Endothelial cell of umbilical vein (primary cell): ENCODE measurements at regions not wholly inside any gene's neighbourhood (a gene's known extent, or its start where the extent isn't known, plus 50 kb on each side); places are given as distances from the start of the nearest gene placed in this dataset.

Source experiments
- BruUV-seq: library from RNA; stranded (reverse); fragments of 400-500 nt; replicated peaks from 2 replicates; lab custom pipeline; 2021; lab: Mats Ljungman, UMichigan
- CTCF ChIA-PET: fragments of 300-600, 350-600 bp; sonication (Branson Sonifier 250); formaldehyde crosslinking; loops from one replicate; lab custom pipeline; 2021; ENCODE audit warnings: antibody characterized with exemption, inconsistent platforms; lab: Charles Lee
- POLR2A ChIA-PET: fragments of 300-600, 350-600 bp; sonication (Branson Sonifier 250); formaldehyde crosslinking; loops from one replicate; lab custom pipeline; 2021; ENCODE audit warnings: antibody characterized with exemption, inconsistent platforms; lab: Charles Lee
- DNase-seq: peaks from one replicate; pipeline ENCODE4 v3.0.0-alpha.2; 2011; ENCODE audit warnings: low read depth, low spot score
- FAIRE-seq: peaks from 2 replicates; lab custom pipeline; 2011; peaks lifted over from hg19 to GRCh38; lab: Jason Lieb, UNC
- H2AFZ ChIP-seq: 2 replicates; pipeline ENCODE4 v1.6.0; 2012; ENCODE audit warnings: low read depth, low read length, control low read depth, inconsistent platforms
- H3K27ac ChIP-seq: 2 replicates; pipeline ENCODE4 v1.5.1; 2011; ENCODE audit warnings: low read depth, mild to moderate bottlenecking, control low read depth, low read length, moderate library complexity; ENCODE audit not compliant: insufficient read depth
- H3K27me3 ChIP-seq, 2 experiments: 2 replicates each; pipeline versions ENCODE4 v1.6.0 to v1.6.1; 2011; ENCODE audit warnings: low read length in 2 of 2, mixed read lengths in 1 of 2; ENCODE audit not compliant: control insufficient read depth in 2 of 2, insufficient read depth in 2 of 2
- H3K36me3 ChIP-seq, 2 experiments: 2 replicates in 1 of 2; 3 replicates in 1 of 2; pipeline ENCODE4 v1.5.1; 2011; ENCODE audit warnings: low read length in 2 of 2, mild to moderate bottlenecking in 1 of 2, moderate library complexity in 1 of 2; ENCODE audit not compliant: control insufficient read depth in 2 of 2, insufficient read depth in 2 of 2; ENCODE audit errors: extremely low read depth in 1 of 2
- H3K4me1 ChIP-seq: 3 replicates; pipeline ENCODE4 v1.5.1; 2011; ENCODE audit warnings: mild to moderate bottlenecking, low read length; ENCODE audit not compliant: control insufficient read depth, insufficient read depth; ENCODE audit errors: extremely low read depth
- H3K4me2 ChIP-seq: 2 replicates; pipeline ENCODE4 v1.6.1; 2011; ENCODE audit warnings: low read length, control low read depth, mixed read lengths; ENCODE audit not compliant: insufficient read depth
- H3K4me3 ChIP-seq, 3 experiments: fragments of 200-600 bp in 1 of 3; sonication (generic), shearing (Covaris generic) in 1 of 3; replicated peaks in 1 of 3; 2 replicates each; pipeline ENCODE4 v1.5.1; 2011 to 2016; ENCODE audit warnings: control low read depth in 3 of 3, low read length in 3 of 3, mild to moderate bottlenecking in 2 of 3, inconsistent platforms in 1 of 3, low read depth in 1 of 3, moderate library complexity in 1 of 3; ENCODE audit not compliant: insufficient read depth in 1 of 3
- H3K79me2 ChIP-seq: 2 replicates; pipeline ENCODE4 v1.6.0; 2012; ENCODE audit warnings: low read length, inconsistent platforms; ENCODE audit not compliant: control insufficient read depth, insufficient read depth
- H3K9ac ChIP-seq: replicated peaks from 2 replicates; pipeline ENCODE3; 2011; ENCODE audit warnings: low read length, control low read depth; ENCODE audit not compliant: insufficient read depth; ENCODE audit errors: extremely low read depth
- H3K9me1 ChIP-seq: replicated peaks from 3 replicates; pipeline ENCODE4 v1.6.0; 2011; ENCODE audit warnings: mild to moderate bottlenecking, low read length; ENCODE audit not compliant: control insufficient read depth, insufficient read depth; ENCODE audit errors: extremely low read depth
- H3K9me3 ChIP-seq: replicated peaks from 2 replicates; pipeline ENCODE4 v1.5.1; 2012; ENCODE audit warnings: low read length, inconsistent platforms; ENCODE audit not compliant: control insufficient read depth, insufficient read depth
- H4K20me1 ChIP-seq: replicated peaks from 2 replicates; pipeline ENCODE3; 2011; ENCODE audit warnings: mild to moderate bottlenecking, low read length; ENCODE audit not compliant: control insufficient read depth, insufficient read depth; ENCODE audit errors: extremely low read depth
- EZH2 ChIP-seq: IDR thresholded peaks from 2 replicates; pipeline ENCODE4 v1.6.1; 2012; ENCODE audit warnings: borderline replicate concordance, low read depth, mild to moderate bottlenecking, moderate library complexity, low read length, inconsistent platforms; ENCODE audit not compliant: severe bottlenecking
- FOS ChIP-seq: IDR thresholded peaks from 2 replicates; pipeline ENCODE4 v1.6.1; 2011; ENCODE audit warnings: mild to moderate bottlenecking, low read length, moderate library complexity, borderline replicate concordance; ENCODE audit not compliant: insufficient read depth
- GATA2 ChIP-seq: IDR thresholded peaks from 2 replicates; pipeline ENCODE4 v1.7.0; 2011; ENCODE audit warnings: low read depth, mild to moderate bottlenecking, moderate library complexity, mixed read lengths, low read length; ENCODE audit not compliant: insufficient read length, insufficient read depth
- JUN ChIP-seq: IDR thresholded peaks from 2 replicates; pipeline ENCODE4 v1.6.1; 2011; ENCODE audit warnings: borderline replicate concordance, low read depth; ENCODE audit not compliant: insufficient read length, insufficient read depth
- MYC ChIP-seq: IDR thresholded peaks from one replicate; pipeline ENCODE4 v1.6.1; 2011; ENCODE audit warnings: mild to moderate bottlenecking, low read depth, low read length
- POLR2A ChIP-seq: IDR thresholded peaks from 2 replicates; pipeline ENCODE4 v1.6.1; 2012; ENCODE audit warnings: low read depth, mild to moderate bottlenecking, control low read depth, low read length
- POLR2AphosphoS5 ChIP-seq: IDR thresholded peaks from 2 replicates; pipeline ENCODE4 v1.6.1; 2012; ENCODE audit warnings: low read depth, mild to moderate bottlenecking, control low read depth, low read length, moderate library complexity; ENCODE audit not compliant: insufficient read depth
- dilution Hi-C: fragments of 300-500 bp; cut with MboI; formaldehyde crosslinking; loops from one replicate; pipeline ENCODE4 v1.15.0; 2019; ENCODE audit warnings: low sequenced_read_pairs; ENCODE audit not compliant: extremely low pct_ligation_motif_present
- intact Hi-C: fragments of 100-400 bp; cut with micrococcal nuclease; formaldehyde crosslinking; loops from one replicate; pipeline ENCODE4 v1.10.0; 2022
- TF ChIP-seq, protein P1 (sequence below): IDR thresholded peaks from 2 replicates; pipeline ENCODE4 v1.6.1; 2011; ENCODE audit not compliant: insufficient read depth, insufficient read length
- TF ChIP-seq, protein P2 (sequence below), 2 donors: IDR thresholded peaks; 1 replicate in 1 of 2; 2 replicates in 1 of 2; pipeline ENCODE4 v1.5.1; 2011; ENCODE audit warnings: low read length in 2 of 2, mild to moderate bottlenecking in 2 of 2, moderate library complexity in 2 of 2, control low read depth in 1 of 2, inconsistent platforms in 1 of 2, low read depth in 1 of 2; ENCODE audit not compliant: insufficient read depth in 1 of 2; ENCODE audit errors: extremely low read depth in 1 of 2

DNA sequence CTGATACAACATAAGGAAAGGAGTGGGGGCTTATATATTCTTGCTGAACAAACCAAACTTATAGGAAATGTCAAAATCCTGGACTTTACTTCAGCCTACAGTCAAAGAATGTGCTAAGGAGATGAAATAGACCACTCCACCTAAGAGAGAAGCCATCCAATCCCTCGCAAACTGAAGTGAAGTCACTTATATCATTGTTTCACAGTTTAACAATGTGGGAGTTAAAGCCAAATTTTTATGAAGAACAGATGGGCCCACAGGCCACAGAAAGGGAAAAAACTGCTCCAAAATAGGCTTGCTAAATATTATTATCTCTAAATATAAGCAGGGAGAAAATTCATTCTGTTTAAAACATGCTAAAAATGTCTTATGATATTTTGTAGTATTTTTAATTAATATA lies 233.3 kb downstream of the GAS1 start:
- TF ChIP-seq GATA2 (no peak), EZH2 (no peak), POLR2AphosphoS5 (no peak), JUN (no peak), MYC (no peak), POLR2A (no peak), FOS (no peak)
- TF ChIP-seq, protein P1, sequence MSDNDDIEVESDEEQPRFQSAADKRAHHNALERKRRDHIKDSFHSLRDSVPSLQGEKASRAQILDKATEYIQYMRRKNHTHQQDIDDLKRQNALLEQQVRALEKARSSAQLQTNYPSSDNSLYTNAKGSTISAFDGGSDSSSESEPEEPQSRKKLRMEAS: no peak
- TF ChIP-seq, protein P2, sequence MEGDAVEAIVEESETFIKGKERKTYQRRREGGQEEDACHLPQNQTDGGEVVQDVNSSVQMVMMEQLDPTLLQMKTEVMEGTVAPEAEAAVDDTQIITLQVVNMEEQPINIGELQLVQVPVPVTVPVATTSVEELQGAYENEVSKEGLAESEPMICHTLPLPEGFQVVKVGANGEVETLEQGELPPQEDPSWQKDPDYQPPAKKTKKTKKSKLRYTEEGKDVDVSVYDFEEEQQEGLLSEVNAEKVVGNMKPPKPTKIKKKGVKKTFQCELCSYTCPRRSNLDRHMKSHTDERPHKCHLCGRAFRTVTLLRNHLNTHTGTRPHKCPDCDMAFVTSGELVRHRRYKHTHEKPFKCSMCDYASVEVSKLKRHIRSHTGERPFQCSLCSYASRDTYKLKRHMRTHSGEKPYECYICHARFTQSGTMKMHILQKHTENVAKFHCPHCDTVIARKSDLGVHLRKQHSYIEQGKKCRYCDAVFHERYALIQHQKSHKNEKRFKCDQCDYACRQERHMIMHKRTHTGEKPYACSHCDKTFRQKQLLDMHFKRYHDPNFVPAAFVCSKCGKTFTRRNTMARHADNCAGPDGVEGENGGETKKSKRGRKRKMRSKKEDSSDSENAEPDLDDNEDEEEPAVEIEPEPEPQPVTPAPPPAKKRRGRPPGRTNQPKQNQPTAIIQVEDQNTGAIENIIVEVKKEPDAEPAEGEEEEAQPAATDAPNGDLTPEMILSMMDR (IDR thresholded peaks at IDR 0.05; ENCODE audit: extremely low read depth in 1 of 2, insufficient read depth in 1 of 2, low read depth in 1 of 2, low read length in 2 of 2): no peak
- Histone ChIP-seq H4K20me1 (no peaks in the 10 kb centered on the region), H3K4me1 (no peaks in the 10 kb centered on the region), H3K36me3 (no peaks in the 10 kb centered on the region), H3K9ac (no peak overlapping the region), H3K27me3 (no peaks in the 10 kb centered on the region), H3K27ac (no peak overlapping the region), H2AFZ (no peak overlapping the region), H3K9me3 (peaks cover 3% of the 10 kb centered on the region), H3K9me1 (no peaks in the 10 kb centered on the region), H3K4me3 (no peak overlapping the region), H3K4me2 (no peak overlapping the region), H3K79me2 (no peaks in the 10 kb centered on the region)
- dilution Hi-C loops (no loop called here), intact Hi-C loops (no loop called here)
- CTCF ChIA-PET: no interaction called here
- no peak for FAIRE-seq
- BruUV-seq: no TSS peak
- no peak for DNase-seq
- POLR2A ChIA-PET: no interaction called here
